GM04503 (cell line): ENCODE measurements at regions not wholly inside any gene's neighbourhood (a gene's known extent, or its start where the extent isn't known, plus 50 kb on each side); places are given as distances from the start of the nearest gene placed in this dataset.

Source experiments
- DNase-seq: peaks from one replicate; pipeline ENCODE4 v3.0.0-alpha.2; 2012; ENCODE audit warnings: low read depth

- no peak for DNase-seq
Observed at GRCh38 chr1:234691567-234691966, 81.6 kb upstream of the IRF2BP2 start.

GRCh38 chr1:234690872-234691271 is 80.9 kb upstream of the IRF2BP2 start:
- no peak for DNase-seq

- DNase-seq = no peak
Observed at GRCh38 chr1:234689236-234689635, 79.3 kb upstream of the IRF2BP2 start.

GRCh38 chr1:234687011-234687410 is 77.0 kb upstream of the IRF2BP2 start:
- DNase-seq = no peak

- DNase-seq = no peak
Observed at GRCh38 chr1:234686035-234686434, 76.1 kb upstream of the IRF2BP2 start.

- no peak for DNase-seq
Observed at GRCh38 chr1:234684856-234685255, 74.9 kb upstream of the IRF2BP2 start.

GRCh38 chr1:234683861-234684632 is 74.1 kb upstream of the IRF2BP2 start:
- DNase-seq = peak; percentile 73

GRCh38 chr1:234683127-234683860 is 73.3 kb upstream of the IRF2BP2 start:
- no peak for DNase-seq

GRCh38 chr1:234681990-234682389 is 72.0 kb upstream of the IRF2BP2 start:
- DNase-seq = no peak

- no peak for DNase-seq
Observed at GRCh38 chr1:234681065-234681464, 71.1 kb upstream of the IRF2BP2 start.

- DNase-seq = no peak
Observed at GRCh38 chr1:234680331-234680904, 70.4 kb upstream of the IRF2BP2 start.

- DNase-seq = peak; percentile 21
Observed at GRCh38 chr1:234676103-234676594, 66.2 kb upstream of the IRF2BP2 start.

GRCh38 chr1:234675572-234675971 is 65.6 kb upstream of the IRF2BP2 start:
- DNase-seq = no peak

GRCh38 chr1:234675006-234675405 is 65.0 kb upstream of the IRF2BP2 start:
- no peak for DNase-seq

- no peak for DNase-seq
Observed at GRCh38 chr1:234674218-234674815, 64.3 kb upstream of the IRF2BP2 start.

GRCh38 chr1:234672349-234673135 is 62.6 kb upstream of the IRF2BP2 start:
- DNase-seq = no peak

GRCh38 chr1:234670967-234671626 is 61.1 kb upstream of the IRF2BP2 start:
- DNase-seq = no peak

GRCh38 chr1:234669499-234669898 is 59.5 kb upstream of the IRF2BP2 start:
- no peak for DNase-seq

GRCh38 chr1:234668577-234668955 is 58.6 kb upstream of the IRF2BP2 start:
- DNase-seq = no peak

GRCh38 chr1:234667600-234668576 is 57.9 kb upstream of the IRF2BP2 start:
- DNase-seq = no peak
